PC-3 (cell line): ENCODE measurements at regions not wholly inside any gene's neighbourhood (a gene's known extent, or its start where the extent isn't known, plus 50 kb on each side); places are given as distances from the start of the nearest gene placed in this dataset.

Experiments used
- ATAC-seq: fragments of 200-7000 bp; cut with Tn5 transposase; 2 replicates; pipeline ENCODE4 v1.9.1; 2020; ENCODE audit warnings: mild to moderate bottlenecking, moderate library complexity
- BruUV-seq: library from RNA; stranded (reverse); fragments of 400-500 nt; replicated peaks from 2 replicates; lab custom pipeline; 2021; lab: Mats Ljungman, UMichigan
- CTCF ChIA-PET: fragments of 300-600 bp; sonication (Branson Sonifier 250); formaldehyde crosslinking; loops from one replicate; lab custom pipeline; 2022; ENCODE audit warnings: antibody characterized with exemption; lab: Charles Lee
- POLR2A ChIA-PET: fragments of 300-600 bp; sonication (Branson Sonifier 250); formaldehyde crosslinking; loops from one replicate; lab custom pipeline; 2022; ENCODE audit warnings: antibody characterized with exemption; ENCODE audit not compliant: unreplicated experiment; lab: Charles Lee
- DNase-seq: peaks from one replicate; pipeline ENCODE4 v3.0.0-alpha.2; 2015
- H2AFZ ChIP-seq: fragments of 300-600 bp; sonication (generic); 2 replicates; pipeline ENCODE4 v1.6.0; 2016; ENCODE audit warnings: antibody characterized with exemption, low read length
- H3F3A ChIP-seq: fragments of 300-600 bp; sonication (generic); one replicate; pipeline ENCODE4 v1.6.0; 2017; ENCODE audit warnings: antibody characterized with exemption, low read length, control low read depth, mild to moderate bottlenecking; ENCODE audit not compliant: unreplicated experiment
- H3K27ac ChIP-seq: fragments of 300-600 bp; sonication (generic); 2 replicates; pipeline ENCODE4 v1.5.1; 2016; ENCODE audit warnings: mild to moderate bottlenecking, low read length
- H3K27me3 ChIP-seq: fragments of 300-600 bp; sonication (generic); 2 replicates; pipeline ENCODE4 v1.6.1; 2016; ENCODE audit warnings: low read length, mixed read lengths
- H3K36me3 ChIP-seq: fragments of 300-600 bp; sonication (generic); 2 replicates; pipeline ENCODE4 v1.6.1; 2016; ENCODE audit warnings: low read depth, mixed run types, low read length, mixed read lengths
- H3K4me1 ChIP-seq: fragments of 300-600 bp; sonication (generic); 2 replicates; pipeline ENCODE4 v1.5.1; 2016; ENCODE audit warnings: low read length; ENCODE audit not compliant: insufficient read depth
- H3K4me2 ChIP-seq: fragments of 300-600 bp; sonication (generic); 2 replicates; pipeline ENCODE4 v1.6.0; 2016; ENCODE audit warnings: low read length
- H3K4me3 ChIP-seq: fragments of 300-600 bp; sonication (generic); 2 replicates; pipeline ENCODE4 v1.5.1; 2016; ENCODE audit warnings: mild to moderate bottlenecking, low read length, mixed read lengths
- H3K79me2 ChIP-seq: fragments of 300-600 bp; sonication (generic); 2 replicates; pipeline ENCODE4 v1.6.1; 2017; ENCODE audit warnings: low read length, mixed read lengths
- H3K9ac ChIP-seq: fragments of 300-600 bp; sonication (generic); 2 replicates; pipeline ENCODE4 v1.6.0; 2016; ENCODE audit warnings: mild to moderate bottlenecking, low read length
- H3K9me2 ChIP-seq: fragments of 300-600 bp; sonication (generic); replicated peaks from 2 replicates; pipeline ENCODE4 v1.6.1; 2016; ENCODE audit warnings: mixed run types, low read length, mixed read lengths
- H3K9me3 ChIP-seq: fragments of 300-600 bp; sonication (generic); 2 replicates; pipeline ENCODE4 v1.6.1; 2016; ENCODE audit warnings: low read length, mixed read lengths
- H4K20me1 ChIP-seq: fragments of 300-600 bp; sonication (generic); 2 replicates; pipeline ENCODE4 v1.6.1; 2016; ENCODE audit warnings: low read length, mixed read lengths
- EZH2 ChIP-seq: fragments of 300-600 bp; sonication (generic); IDR thresholded peaks from one replicate; pipeline ENCODE4 v1.6.1; 2017; ENCODE audit warnings: antibody characterized with exemption, mild to moderate bottlenecking, low read length; ENCODE audit not compliant: unreplicated experiment
- EZH2phosphoT487 ChIP-seq: fragments of 300-600 bp; sonication (generic); IDR thresholded peaks from 2 replicates; pipeline ENCODE4 v1.6.1; 2018; ENCODE audit warnings: mild to moderate bottlenecking, antibody characterized with exemption, low read length, borderline replicate concordance
- intact Hi-C: fragments of 100-400 bp; cut with micrococcal nuclease; formaldehyde crosslinking; loops from 2 replicates; pipeline ENCODE4 v1.9.0; 2023
- TF ChIP-seq, protein P1 (sequence below): fragments of 300-600 bp; sonication (generic); conservative IDR thresholded peaks from 2 replicates; pipeline ENCODE4 v1.5.1; 2017; ENCODE audit warnings: antibody characterized with exemption, low read depth, mild to moderate bottlenecking, low read length

DNA sequence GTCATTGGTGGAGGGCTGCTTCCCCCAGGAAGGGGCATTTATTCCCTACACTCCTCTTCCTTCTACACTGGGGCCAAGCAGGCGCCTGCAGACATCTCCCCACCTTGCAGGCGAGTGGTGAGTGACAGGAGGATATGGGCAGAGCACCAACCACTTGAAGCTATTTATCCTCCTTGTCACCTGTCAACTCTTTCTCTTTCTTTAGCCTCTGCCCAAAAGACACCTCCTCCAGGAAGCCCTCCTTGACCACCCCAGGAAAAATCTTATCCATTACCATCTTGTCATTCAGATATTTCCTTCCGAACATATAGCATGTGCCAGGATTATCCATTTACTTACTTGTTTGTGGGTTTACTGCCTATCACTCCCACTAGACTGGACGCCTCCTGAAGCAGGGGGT, 362.4 kb downstream of the MN1 start:
- H3K27me3 ChIP-seq, result no peaks in the 10 kb centered on the region
- H2AFZ ChIP-seq, result no peak overlapping the region
- no peak overlapping the region for H3K9ac ChIP-seq
- peaks cover 12% of the 10 kb centered on the region; the same call in 1 of the 2 replicates for H3K4me1 ChIP-seq
- CTCF ChIA-PET, result no interaction called here
- no peak for ATAC-seq
- H3K9me2 ChIP-seq, result no peaks in the 10 kb centered on the region
- no peak for TF ChIP-seq EZH2
- H3K36me3 ChIP-seq, result no peaks in the 10 kb centered on the region
- intact Hi-C loops, result no loop called here
- no peaks in the 10 kb centered on the region for H4K20me1 ChIP-seq
- H3F3A ChIP-seq, result no peaks in the 10 kb centered on the region
- POLR2A ChIA-PET, result no interaction called here
- H3K27ac ChIP-seq, result no peak overlapping the region
- no peak overlapping the region for H3K4me3 ChIP-seq
- BruUV-seq, result no TSS peak
- no peaks in the 10 kb centered on the region for H3K9me3 ChIP-seq
- no peaks in the 10 kb centered on the region for H3K79me2 ChIP-seq
- no peak overlapping the region for H3K4me2 ChIP-seq
- DNase-seq, result no peak

DNA sequence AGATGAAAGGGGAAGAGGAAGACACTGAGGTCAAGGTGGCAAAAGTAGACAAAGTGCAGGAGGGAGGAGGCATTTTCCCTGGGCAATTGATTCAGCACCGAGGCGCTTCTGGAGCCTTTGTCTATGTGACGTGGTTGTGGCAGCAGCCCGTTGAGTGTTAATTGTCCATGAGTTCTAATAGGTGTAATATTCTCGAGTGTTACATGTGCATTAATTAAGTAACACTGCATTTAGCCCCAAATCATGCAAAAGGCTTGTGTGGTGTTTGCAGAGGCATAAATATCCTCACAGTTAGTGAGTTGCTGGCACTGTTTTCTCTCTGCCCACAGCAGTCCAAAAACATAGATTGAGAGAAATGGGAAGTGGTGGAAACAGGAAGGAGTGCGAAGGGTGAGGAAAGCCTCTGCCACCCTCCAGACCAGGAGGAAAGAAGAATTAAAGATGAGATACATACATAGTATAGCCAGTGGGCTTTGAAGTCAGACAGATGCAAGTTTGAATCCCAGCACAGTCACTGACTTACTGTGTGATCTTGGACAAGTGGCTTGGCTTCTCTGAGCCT, 361.2 kb downstream of the MN1 start:
- Histone ChIP-seq H3K9ac (no peak overlapping the region), H4K20me1 (no peaks in the 10 kb centered on the region), H3K27me3 (no peaks in the 10 kb centered on the region), H3K9me3 (no peaks in the 10 kb centered on the region), H3K79me2 (no peaks in the 10 kb centered on the region), H3K9me2 (no peaks in the 10 kb centered on the region), H3K27ac (no peak overlapping the region), H3F3A (no peaks in the 10 kb centered on the region), H3K4me3 (no peak overlapping the region), H3K36me3 (no peaks in the 10 kb centered on the region), H3K4me2 (no peak overlapping the region), H3K4me1 (peaks cover 11% of the 10 kb centered on the region; the same call in 1 of the 2 replicates), H2AFZ (no peak overlapping the region)
- TF ChIP-seq EZH2 (no peak), EZH2phosphoT487 (no peak)
- TF ChIP-seq, protein P1, sequence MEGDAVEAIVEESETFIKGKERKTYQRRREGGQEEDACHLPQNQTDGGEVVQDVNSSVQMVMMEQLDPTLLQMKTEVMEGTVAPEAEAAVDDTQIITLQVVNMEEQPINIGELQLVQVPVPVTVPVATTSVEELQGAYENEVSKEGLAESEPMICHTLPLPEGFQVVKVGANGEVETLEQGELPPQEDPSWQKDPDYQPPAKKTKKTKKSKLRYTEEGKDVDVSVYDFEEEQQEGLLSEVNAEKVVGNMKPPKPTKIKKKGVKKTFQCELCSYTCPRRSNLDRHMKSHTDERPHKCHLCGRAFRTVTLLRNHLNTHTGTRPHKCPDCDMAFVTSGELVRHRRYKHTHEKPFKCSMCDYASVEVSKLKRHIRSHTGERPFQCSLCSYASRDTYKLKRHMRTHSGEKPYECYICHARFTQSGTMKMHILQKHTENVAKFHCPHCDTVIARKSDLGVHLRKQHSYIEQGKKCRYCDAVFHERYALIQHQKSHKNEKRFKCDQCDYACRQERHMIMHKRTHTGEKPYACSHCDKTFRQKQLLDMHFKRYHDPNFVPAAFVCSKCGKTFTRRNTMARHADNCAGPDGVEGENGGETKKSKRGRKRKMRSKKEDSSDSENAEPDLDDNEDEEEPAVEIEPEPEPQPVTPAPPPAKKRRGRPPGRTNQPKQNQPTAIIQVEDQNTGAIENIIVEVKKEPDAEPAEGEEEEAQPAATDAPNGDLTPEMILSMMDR, result no peak
- ChIA-PET POLR2A (no interaction called here), CTCF (no interaction called here)
- ATAC-seq (no peak), DNase-seq (no peak)
- BruUV-seq, result no TSS peak
- intact Hi-C loops, result no loop called here

DNA sequence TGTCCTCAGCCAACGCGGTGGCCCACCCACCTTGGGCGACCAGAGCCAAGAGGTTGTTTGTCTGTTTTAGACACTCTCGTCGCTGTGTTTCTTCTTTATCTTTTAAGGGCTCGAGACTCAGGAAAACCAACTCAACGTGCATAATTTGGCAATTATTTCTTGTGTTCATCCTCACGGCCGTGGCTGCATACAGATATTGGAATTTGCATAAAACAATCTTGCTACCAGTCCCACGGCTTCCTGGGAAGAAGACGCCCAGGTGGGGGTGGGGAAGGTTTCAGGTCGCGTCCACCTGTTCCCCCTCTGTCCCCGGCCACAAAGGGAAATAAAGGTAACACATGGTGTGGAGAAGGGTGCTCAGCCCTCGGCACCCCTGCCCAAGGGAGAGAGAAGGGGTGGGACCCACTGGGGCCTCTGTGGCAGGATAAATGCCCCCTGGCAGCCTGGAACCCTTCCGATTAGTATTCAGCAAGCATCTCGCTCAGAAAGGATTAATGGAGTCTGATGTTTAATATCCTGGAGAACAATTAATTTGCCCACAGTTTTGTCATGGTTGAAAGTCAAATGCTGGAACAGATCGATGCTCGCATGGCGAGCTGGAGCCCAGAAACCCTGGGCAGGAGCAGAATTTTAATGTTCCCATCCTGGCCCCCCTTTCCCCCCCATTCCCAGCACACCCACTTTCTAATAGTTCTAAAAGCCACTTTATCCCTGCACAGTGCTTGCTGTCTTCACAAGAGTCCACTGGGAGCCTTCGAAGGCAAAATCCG, 359.7 kb downstream of the MN1 start:
- intact Hi-C loops, result no loop called here
- DNase-seq, result no peak
- Histone ChIP-seq H3K27ac (no peak overlapping the region), H3K27me3 (no peaks in the 10 kb centered on the region), H3K9ac (no peak overlapping the region), H3F3A (no peaks in the 10 kb centered on the region), H3K9me2 (no peaks in the 10 kb centered on the region), H3K4me1 (peaks cover 11% of the 10 kb centered on the region; the same call in 1 of the 2 replicates), H3K9me3 (no peaks in the 10 kb centered on the region), H3K36me3 (no peaks in the 10 kb centered on the region), H3K4me2 (no peak overlapping the region), H4K20me1 (no peaks in the 10 kb centered on the region), H3K4me3 (no peak overlapping the region), H3K79me2 (no peaks in the 10 kb centered on the region), H2AFZ (no peak overlapping the region)
- no peak for TF ChIP-seq EZH2phosphoT487
- no peak for TF ChIP-seq EZH2
- TF ChIP-seq, protein P1, result no peak
- CTCF ChIA-PET, result no interaction called here
- POLR2A ChIA-PET, result no interaction called here
- ATAC-seq, result no peak
- no TSS peak for BruUV-seq
